ENCODE measurements at regions not wholly inside any gene's neighbourhood (a gene's known extent, or its start where the extent isn't known, plus 50 kb on each side); places are given as distances from the start of the nearest gene placed in this dataset.

- in situ Hi-C loops (cut with HindIII; ENCODE audit: extremely low pct_ligation_motif_present, low pct_unique_long_range_greater_than_20kb) (no loop called here), intact Hi-C loops (cut with micrococcal nuclease; ENCODE audit: unreplicated experiment) (no loop called here)
- ATAC-seq (no peak), FAIRE-seq (no peak), DNase-seq (ENCODE audit: low spot score) (no peak)
- no peak overlapping the region for H3K27ac ChIP-seq (ENCODE audit: extremely low read length, insufficient read depth, low read length)
- no peak overlapping the region for H3K4me3 ChIP-seq (replicated peaks in 1 of 3; ENCODE audit: insufficient read depth in 1 of 3, low read depth in 2 of 3, low read length in 3 of 3)
- H3K36me3 ChIP-seq (replicated peaks in 1 of 2; ENCODE audit: control insufficient read depth in 1 of 2, insufficient read depth in 2 of 2, low read length in 2 of 2), result no peaks in the 10 kb centered on the region
- H3K4me2 ChIP-seq (ENCODE audit: low read depth, low read length), result no peak overlapping the region
- no peaks in the 10 kb centered on the region for H3K79me2 ChIP-seq (ENCODE audit: insufficient read depth, low read length)
- POLR2A ChIA-PET, result no interaction called here
- no peaks in the 10 kb centered on the region for H4K20me1 ChIP-seq (ENCODE audit: insufficient read depth, low read length)
- CTCF ChIA-PET (ENCODE audit: low intra/inter-chr PET ratio, low total read pairs), result no interaction called here
- whole genome bisulfite sequencing (ENCODE audit: low lambda C conversion rate), result 25% methylated on average over 2 of the region's 2 CpGs
- H2AFZ ChIP-seq (ENCODE audit: low read length), result no peak overlapping the region
- no TSS peak for BruUV-seq (replicated peaks)
- no peak overlapping the region for H3K9ac ChIP-seq (ENCODE audit: insufficient read depth, low read depth, low read length)
- no peaks in the 10 kb centered on the region for H3K9me3 ChIP-seq (ENCODE audit: low read length)
- no peaks in the 10 kb centered on the region for H3K4me1 ChIP-seq (ENCODE audit: insufficient read depth, low read length)
- H3K27me3 ChIP-seq (ENCODE audit: control insufficient read depth in 1 of 2, insufficient read depth in 2 of 2, low read length in 2 of 2), result peaks cover 0 to 3% of the 10 kb centered on the region in 2 experiments; a peak in 1 of 5 replicates
- TF ChIP-seq ZNF800 (CRISPR knock-in tag; IDR thresholded peaks at IDR 0.05), result no peak
- no peak for TF ChIP-seq KLF11 (CRISPR knock-in tag; IDR thresholded peaks at IDR 0.05)
- no peak for TF ChIP-seq ZNF512B (CRISPR knock-in tag; IDR thresholded peaks at IDR 0.05; ENCODE audit: borderline replicate concordance)
- TF ChIP-seq TEF (CRISPR knock-in tag; IDR thresholded peaks at IDR 0.05), result no peak
- no peak for TF ChIP-seq BATF2 (CRISPR knock-in tag; IDR thresholded peaks at IDR 0.05)
- no peak for TF ChIP-seq THRA (CRISPR knock-in tag; IDR thresholded peaks at IDR 0.05; ENCODE audit: borderline replicate concordance)
- TF ChIP-seq CBX5 (CRISPR knock-in tag; IDR thresholded peaks at IDR 0.05; ENCODE audit: borderline replicate concordance), result no peak
- TF ChIP-seq DNMT1 (CRISPR knock-in tag; IDR thresholded peaks at IDR 0.05), result no peak
These were observed 156.0 kb downstream of the PLCE1 start for GRCh38 chr10:94149702-94150101.
